ENCODE measurements at regions not wholly inside any gene's neighbourhood (a gene's known extent, or its start where the extent isn't known, plus 50 kb on each side); places are given as distances from the start of the nearest gene placed in this dataset.

- no peak overlapping the region for H3K4me3 ChIP-seq (ENCODE audit: low read length in 2 of 2)
- no peaks in the 10 kb centered on the region for H3K9me3 ChIP-seq (ENCODE audit: control insufficient read depth in 2 of 2, low read length in 2 of 2)
- no peaks in the 10 kb centered on the region for H3K36me3 ChIP-seq (ENCODE audit: control insufficient read depth in 2 of 2, insufficient read depth in 2 of 2, low read length in 2 of 2)
- H3K4me1 ChIP-seq (ENCODE audit: control insufficient read depth in 2 of 2, insufficient read depth in 2 of 2, low read length in 2 of 2): no peaks in the 10 kb centered on the region
- H3K27ac ChIP-seq (ENCODE audit: low read depth in 2 of 2, low read length in 2 of 2): no peak overlapping the region
- H3K27me3 ChIP-seq (ENCODE audit: control insufficient read depth in 2 of 2, insufficient read depth in 2 of 2, low read length in 2 of 2): no peaks in the 10 kb centered on the region
- no peak overlapping the region for H3K9ac ChIP-seq (ENCODE audit: low read depth in 1 of 2, low read length in 2 of 2)
Measured at GRCh38 chr5:33270671-33271070, 170.1 kb upstream of the TARS1 start.

- H3K36me3 ChIP-seq (ENCODE audit: control insufficient read depth in 2 of 2, insufficient read depth in 2 of 2, low read length in 2 of 2): no peaks in the 10 kb centered on the region
- H3K4me1 ChIP-seq (ENCODE audit: control insufficient read depth in 2 of 2, insufficient read depth in 2 of 2, low read length in 2 of 2): no peaks in the 10 kb centered on the region
- no peak overlapping the region for H3K9ac ChIP-seq (ENCODE audit: low read depth in 1 of 2, low read length in 2 of 2)
- H3K27ac ChIP-seq (ENCODE audit: low read depth in 2 of 2, low read length in 2 of 2): no peak overlapping the region
- H3K4me3 ChIP-seq (ENCODE audit: low read length in 2 of 2): no peak overlapping the region
- H3K9me3 ChIP-seq (ENCODE audit: control insufficient read depth in 2 of 2, low read length in 2 of 2): no peaks in the 10 kb centered on the region
- no peaks in the 10 kb centered on the region for H3K27me3 ChIP-seq (ENCODE audit: control insufficient read depth in 2 of 2, insufficient read depth in 2 of 2, low read length in 2 of 2)
Measured at GRCh38 chr5:33271606-33272005, 169.2 kb upstream of the TARS1 start.

GRCh38 chr5:33272288-33272687 lies 168.5 kb upstream of the TARS1 start:
- Histone ChIP-seq H3K27ac (ENCODE audit: low read depth in 2 of 2, low read length in 2 of 2) (no peak overlapping the region), H3K9me3 (ENCODE audit: control insufficient read depth in 2 of 2, low read length in 2 of 2) (no peaks in the 10 kb centered on the region), H3K36me3 (ENCODE audit: control insufficient read depth in 2 of 2, insufficient read depth in 2 of 2, low read length in 2 of 2) (no peaks in the 10 kb centered on the region), H3K27me3 (ENCODE audit: control insufficient read depth in 2 of 2, insufficient read depth in 2 of 2, low read length in 2 of 2) (no peaks in the 10 kb centered on the region), H3K4me1 (ENCODE audit: control insufficient read depth in 2 of 2, insufficient read depth in 2 of 2, low read length in 2 of 2) (no peaks in the 10 kb centered on the region), H3K9ac (ENCODE audit: low read depth in 1 of 2, low read length in 2 of 2) (no peak overlapping the region), H3K4me3 (ENCODE audit: low read length in 2 of 2) (no peak overlapping the region)

GRCh38 chr5:33273985-33274384 lies 166.8 kb upstream of the TARS1 start:
- H3K27me3 ChIP-seq (ENCODE audit: control insufficient read depth in 2 of 2, insufficient read depth in 2 of 2, low read length in 2 of 2): no peaks in the 10 kb centered on the region
- H3K27ac ChIP-seq (ENCODE audit: low read depth in 2 of 2, low read length in 2 of 2): no peak overlapping the region
- H3K4me1 ChIP-seq (ENCODE audit: control insufficient read depth in 2 of 2, insufficient read depth in 2 of 2, low read length in 2 of 2): no peaks in the 10 kb centered on the region
- no peaks in the 10 kb centered on the region for H3K9me3 ChIP-seq (ENCODE audit: control insufficient read depth in 2 of 2, low read length in 2 of 2)
- H3K4me3 ChIP-seq (ENCODE audit: low read length in 2 of 2): no peak overlapping the region
- no peaks in the 10 kb centered on the region for H3K36me3 ChIP-seq (ENCODE audit: control insufficient read depth in 2 of 2, insufficient read depth in 2 of 2, low read length in 2 of 2)
- no peak overlapping the region for H3K9ac ChIP-seq (ENCODE audit: low read depth in 1 of 2, low read length in 2 of 2)

- Histone ChIP-seq H3K27me3 (ENCODE audit: control insufficient read depth in 2 of 2, insufficient read depth in 2 of 2, low read length in 2 of 2) (no peaks in the 10 kb centered on the region), H3K9me3 (ENCODE audit: control insufficient read depth in 2 of 2, low read length in 2 of 2) (no peaks in the 10 kb centered on the region), H3K36me3 (ENCODE audit: control insufficient read depth in 2 of 2, insufficient read depth in 2 of 2, low read length in 2 of 2) (no peaks in the 10 kb centered on the region), H3K9ac (ENCODE audit: low read depth in 1 of 2, low read length in 2 of 2) (no peak overlapping the region), H3K4me3 (ENCODE audit: low read length in 2 of 2) (no peak overlapping the region), H3K4me1 (ENCODE audit: control insufficient read depth in 2 of 2, insufficient read depth in 2 of 2, low read length in 2 of 2) (no peaks in the 10 kb centered on the region), H3K27ac (ENCODE audit: low read depth in 2 of 2, low read length in 2 of 2) (no peak overlapping the region)
Measured at GRCh38 chr5:33275391-33275790, 165.4 kb upstream of the TARS1 start.

GRCh38 chr5:33275921-33276627 lies 164.7 kb upstream of the TARS1 start:
- no peaks in the 10 kb centered on the region for H3K27me3 ChIP-seq (ENCODE audit: control insufficient read depth in 2 of 2, insufficient read depth in 2 of 2, low read length in 2 of 2)
- no peaks in the 10 kb centered on the region for H3K36me3 ChIP-seq (ENCODE audit: control insufficient read depth in 2 of 2, insufficient read depth in 2 of 2, low read length in 2 of 2)
- no peaks in the 10 kb centered on the region for H3K4me1 ChIP-seq (ENCODE audit: control insufficient read depth in 2 of 2, insufficient read depth in 2 of 2, low read length in 2 of 2)
- H3K9ac ChIP-seq (ENCODE audit: low read depth in 1 of 2, low read length in 2 of 2): no peak overlapping the region
- H3K4me3 ChIP-seq (ENCODE audit: low read length in 2 of 2): no peak overlapping the region
- H3K27ac ChIP-seq (ENCODE audit: low read depth in 2 of 2, low read length in 2 of 2): no peak overlapping the region
- H3K9me3 ChIP-seq (ENCODE audit: control insufficient read depth in 2 of 2, low read length in 2 of 2): no peaks in the 10 kb centered on the region

- Histone ChIP-seq H3K9me3 (ENCODE audit: control insufficient read depth in 2 of 2, low read length in 2 of 2) (no peaks in the 10 kb centered on the region), H3K9ac (ENCODE audit: low read depth in 1 of 2, low read length in 2 of 2) (no peak overlapping the region), H3K36me3 (ENCODE audit: control insufficient read depth in 2 of 2, insufficient read depth in 2 of 2, low read length in 2 of 2) (no peaks in the 10 kb centered on the region), H3K27me3 (ENCODE audit: control insufficient read depth in 2 of 2, insufficient read depth in 2 of 2, low read length in 2 of 2) (no peaks in the 10 kb centered on the region), H3K27ac (ENCODE audit: low read depth in 2 of 2, low read length in 2 of 2) (no peak overlapping the region), H3K4me3 (ENCODE audit: low read length in 2 of 2) (no peak overlapping the region), H3K4me1 (ENCODE audit: control insufficient read depth in 2 of 2, insufficient read depth in 2 of 2, low read length in 2 of 2) (no peaks in the 10 kb centered on the region)
Measured at GRCh38 chr5:33276628-33276950, 164.2 kb upstream of the TARS1 start.

- Histone ChIP-seq H3K36me3 (ENCODE audit: control insufficient read depth in 2 of 2, insufficient read depth in 2 of 2, low read length in 2 of 2) (no peaks in the 10 kb centered on the region), H3K9ac (ENCODE audit: low read depth in 1 of 2, low read length in 2 of 2) (no peak overlapping the region), H3K9me3 (ENCODE audit: control insufficient read depth in 2 of 2, low read length in 2 of 2) (no peaks in the 10 kb centered on the region), H3K27ac (ENCODE audit: low read depth in 2 of 2, low read length in 2 of 2) (no peak overlapping the region), H3K4me1 (ENCODE audit: control insufficient read depth in 2 of 2, insufficient read depth in 2 of 2, low read length in 2 of 2) (no peaks in the 10 kb centered on the region), H3K4me3 (ENCODE audit: low read length in 2 of 2) (no peak overlapping the region), H3K27me3 (ENCODE audit: control insufficient read depth in 2 of 2, insufficient read depth in 2 of 2, low read length in 2 of 2) (no peaks in the 10 kb centered on the region)
Measured at GRCh38 chr5:33277061-33277650, 163.6 kb upstream of the TARS1 start.

- Histone ChIP-seq H3K27ac (ENCODE audit: low read depth in 2 of 2, low read length in 2 of 2) (no peak overlapping the region), H3K4me3 (ENCODE audit: low read length in 2 of 2) (no peak overlapping the region), H3K9ac (ENCODE audit: low read depth in 1 of 2, low read length in 2 of 2) (no peak overlapping the region), H3K9me3 (ENCODE audit: control insufficient read depth in 2 of 2, low read length in 2 of 2) (no peaks in the 10 kb centered on the region), H3K36me3 (ENCODE audit: control insufficient read depth in 2 of 2, insufficient read depth in 2 of 2, low read length in 2 of 2) (no peaks in the 10 kb centered on the region), H3K27me3 (ENCODE audit: control insufficient read depth in 2 of 2, insufficient read depth in 2 of 2, low read length in 2 of 2) (no peaks in the 10 kb centered on the region), H3K4me1 (ENCODE audit: control insufficient read depth in 2 of 2, insufficient read depth in 2 of 2, low read length in 2 of 2) (no peaks in the 10 kb centered on the region)
Measured at GRCh38 chr5:33281431-33281843, 159.3 kb upstream of the TARS1 start.

- no peak overlapping the region for H3K27ac ChIP-seq (ENCODE audit: low read depth in 2 of 2, low read length in 2 of 2)
- H3K4me1 ChIP-seq (ENCODE audit: control insufficient read depth in 2 of 2, insufficient read depth in 2 of 2, low read length in 2 of 2): no peaks in the 10 kb centered on the region
- H3K4me3 ChIP-seq (ENCODE audit: low read length in 2 of 2): no peak overlapping the region
- H3K9ac ChIP-seq (ENCODE audit: low read depth in 1 of 2, low read length in 2 of 2): no peak overlapping the region
- no peaks in the 10 kb centered on the region for H3K9me3 ChIP-seq (ENCODE audit: control insufficient read depth in 2 of 2, low read length in 2 of 2)
- no peaks in the 10 kb centered on the region for H3K36me3 ChIP-seq (ENCODE audit: control insufficient read depth in 2 of 2, insufficient read depth in 2 of 2, low read length in 2 of 2)
- no peaks in the 10 kb centered on the region for H3K27me3 ChIP-seq (ENCODE audit: control insufficient read depth in 2 of 2, insufficient read depth in 2 of 2, low read length in 2 of 2)
Measured at GRCh38 chr5:33282157-33282556, 158.6 kb upstream of the TARS1 start.

All from mucosa of rectum (tissue), 2 donors.